GM18502 (cell line): ENCODE measurements at regions not wholly inside any gene's neighbourhood (a gene's known extent, or its start where the extent isn't known, plus 50 kb on each side); places are given as distances from the start of the nearest gene placed in this dataset.

Source experiments
- ATAC-seq: cut with Tn5 transposase; IDR thresholded peaks from one replicate; pipeline ENCODE4 v1.9.1; 2021; ENCODE audit warnings: mild to moderate bottlenecking; ENCODE audit not compliant: unreplicated experiment, poor library complexity

DNA sequence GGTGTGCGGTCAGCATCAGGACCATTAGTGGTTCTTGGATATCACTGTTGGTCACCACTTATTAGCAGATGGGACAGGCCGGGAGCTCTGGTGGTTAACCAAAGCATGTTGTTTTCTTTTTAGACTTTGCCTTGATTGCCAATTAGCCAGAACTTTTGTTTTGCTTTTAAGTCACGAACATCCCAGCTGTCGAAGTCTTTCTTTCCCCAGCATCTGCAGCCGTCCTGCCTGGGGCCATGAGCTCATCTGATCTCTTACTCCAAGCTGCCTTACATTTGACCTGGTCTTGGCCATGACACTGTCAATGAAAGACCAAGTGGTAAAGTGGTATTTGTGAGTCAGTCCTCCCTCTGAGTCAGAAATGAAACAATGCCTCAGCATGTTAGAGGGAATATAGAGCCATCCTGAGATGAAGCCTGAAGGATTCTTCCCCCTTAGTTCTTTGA, 53.9 kb upstream of the CREB5 start:
- no peak for ATAC-seq

DNA sequence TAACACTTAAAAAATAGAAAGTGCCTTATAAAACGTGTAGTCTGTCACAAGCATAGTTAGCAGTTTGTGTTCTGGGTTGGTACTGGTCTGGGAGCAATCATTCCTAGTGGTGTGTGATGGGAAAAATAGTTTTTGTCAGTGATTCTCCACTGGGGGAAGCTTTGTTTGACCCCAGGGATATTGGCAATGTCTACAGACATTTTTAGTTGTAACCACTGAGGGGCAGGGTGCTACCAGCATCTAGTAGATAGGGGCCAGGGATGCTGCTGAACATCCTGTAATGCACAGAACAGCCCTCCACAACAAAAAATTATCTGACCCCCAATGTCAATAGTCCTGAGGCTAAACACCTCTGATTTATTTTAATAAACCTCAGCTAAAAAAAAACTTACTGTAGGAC, 51.6 kb upstream of the CREB5 start:
- no peak for ATAC-seq

DNA sequence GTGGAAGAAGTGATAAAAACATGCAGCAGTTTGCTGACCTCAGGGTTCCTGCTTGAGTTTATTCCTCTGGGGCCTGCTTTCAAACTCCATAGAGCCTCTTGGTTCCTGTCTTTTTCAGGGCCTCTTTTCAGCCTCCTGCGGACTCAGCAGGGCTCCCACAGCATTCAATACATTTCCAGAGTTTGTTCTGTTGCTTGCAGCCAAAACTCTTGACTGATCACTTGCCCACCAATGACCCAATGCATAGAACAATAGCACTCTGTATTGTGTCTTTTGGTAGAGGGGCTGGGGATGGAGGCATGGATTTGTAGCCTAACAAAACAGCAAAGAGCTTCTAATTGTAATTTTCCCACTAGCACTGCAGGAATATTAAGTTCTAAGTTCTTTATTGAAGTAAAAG, 50.8 kb upstream of the CREB5 start:
- no peak for ATAC-seq

DNA sequence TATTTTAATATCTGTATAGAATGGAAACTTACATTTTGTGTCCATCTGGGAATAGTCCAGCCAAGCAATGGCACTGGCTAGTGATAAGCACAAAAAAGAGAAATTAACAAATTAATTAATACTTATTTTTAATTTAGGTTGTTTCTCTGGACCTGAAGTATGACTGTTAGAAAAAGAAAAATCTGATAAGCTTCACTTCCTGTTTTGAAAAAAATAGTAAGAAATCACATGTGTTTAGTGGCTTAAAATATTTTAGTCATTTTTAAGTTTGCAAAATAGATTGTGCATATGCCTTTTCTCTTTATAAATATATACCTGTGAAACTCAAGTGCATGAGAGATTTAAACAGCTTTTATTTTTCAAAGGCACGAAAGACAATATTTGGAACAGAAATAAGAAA, 50.1 kb upstream of the CREB5 start:
- no peak for ATAC-seq
